ENCODE measurements at regions not wholly inside any gene's neighbourhood (a gene's known extent, or its start where the extent isn't known, plus 50 kb on each side); places are given as distances from the start of the nearest gene placed in this dataset.

DNA sequence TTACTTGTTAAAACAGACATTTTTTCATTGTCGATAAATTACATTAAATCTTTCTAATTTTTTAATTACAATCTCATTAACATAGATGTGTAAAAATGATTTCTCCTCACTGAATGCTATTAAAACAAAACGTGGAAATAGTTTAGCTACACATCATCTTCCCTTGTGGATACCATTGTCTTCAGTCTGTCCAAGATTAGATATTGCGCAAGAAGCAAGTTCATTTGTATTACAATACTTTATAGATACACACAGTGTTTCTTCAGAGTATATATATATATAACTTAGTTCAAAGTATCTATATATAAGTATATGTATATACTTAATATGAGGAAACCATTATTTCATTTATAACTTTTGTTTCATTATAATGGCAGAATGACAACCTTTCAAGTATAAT, 883.3 kb upstream of the CNTN5 start:
- TF ChIP-seq, protein P1, sequence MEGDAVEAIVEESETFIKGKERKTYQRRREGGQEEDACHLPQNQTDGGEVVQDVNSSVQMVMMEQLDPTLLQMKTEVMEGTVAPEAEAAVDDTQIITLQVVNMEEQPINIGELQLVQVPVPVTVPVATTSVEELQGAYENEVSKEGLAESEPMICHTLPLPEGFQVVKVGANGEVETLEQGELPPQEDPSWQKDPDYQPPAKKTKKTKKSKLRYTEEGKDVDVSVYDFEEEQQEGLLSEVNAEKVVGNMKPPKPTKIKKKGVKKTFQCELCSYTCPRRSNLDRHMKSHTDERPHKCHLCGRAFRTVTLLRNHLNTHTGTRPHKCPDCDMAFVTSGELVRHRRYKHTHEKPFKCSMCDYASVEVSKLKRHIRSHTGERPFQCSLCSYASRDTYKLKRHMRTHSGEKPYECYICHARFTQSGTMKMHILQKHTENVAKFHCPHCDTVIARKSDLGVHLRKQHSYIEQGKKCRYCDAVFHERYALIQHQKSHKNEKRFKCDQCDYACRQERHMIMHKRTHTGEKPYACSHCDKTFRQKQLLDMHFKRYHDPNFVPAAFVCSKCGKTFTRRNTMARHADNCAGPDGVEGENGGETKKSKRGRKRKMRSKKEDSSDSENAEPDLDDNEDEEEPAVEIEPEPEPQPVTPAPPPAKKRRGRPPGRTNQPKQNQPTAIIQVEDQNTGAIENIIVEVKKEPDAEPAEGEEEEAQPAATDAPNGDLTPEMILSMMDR (IDR thresholded peaks at IDR 0.05), result no peak
- TF ChIP-seq EZH2phosphoT487 (IDR thresholded peaks at IDR 0.05; ENCODE audit: borderline replicate concordance, low read depth), result no peak
- no peak for TF ChIP-seq SMC3 (IDR thresholded peaks at IDR 0.05; ENCODE audit: low read depth, low read length)
- TF ChIP-seq YY1 (IDR thresholded peaks at IDR 0.05; ENCODE audit: low read depth), result no peak
- TF ChIP-seq POLR2AphosphoS5 (IDR thresholded peaks at IDR 0.05; ENCODE audit: low read depth, low read length), result no peak
- TF ChIP-seq GABPA (IDR thresholded peaks at IDR 0.05; ENCODE audit: low read depth), result no peak
- TF ChIP-seq, protein P2, sequence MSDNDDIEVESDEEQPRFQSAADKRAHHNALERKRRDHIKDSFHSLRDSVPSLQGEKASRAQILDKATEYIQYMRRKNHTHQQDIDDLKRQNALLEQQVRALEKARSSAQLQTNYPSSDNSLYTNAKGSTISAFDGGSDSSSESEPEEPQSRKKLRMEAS (IDR thresholded peaks at IDR 0.05; ENCODE audit: low read depth), result no peak
- no peak for TF ChIP-seq GATA2 (CRISPR knock-in tag; IDR thresholded peaks at IDR 0.05)
- TF ChIP-seq FOXJ3 (CRISPR knock-in tag; IDR thresholded peaks at IDR 0.05), result no peak
- TF ChIP-seq SIN3A (IDR thresholded peaks at IDR 0.05; ENCODE audit: borderline replicate concordance, low read depth, low read length), result no peak
- no peak for TF ChIP-seq EP300 (IDR thresholded peaks at IDR 0.05; ENCODE audit: borderline replicate concordance in 1 of 2, low read depth in 1 of 2, low read length in 1 of 2)
- TF ChIP-seq NFIC (IDR thresholded peaks at IDR 0.05; ENCODE audit: borderline replicate concordance), result no peak
- TF ChIP-seq, protein P3, sequence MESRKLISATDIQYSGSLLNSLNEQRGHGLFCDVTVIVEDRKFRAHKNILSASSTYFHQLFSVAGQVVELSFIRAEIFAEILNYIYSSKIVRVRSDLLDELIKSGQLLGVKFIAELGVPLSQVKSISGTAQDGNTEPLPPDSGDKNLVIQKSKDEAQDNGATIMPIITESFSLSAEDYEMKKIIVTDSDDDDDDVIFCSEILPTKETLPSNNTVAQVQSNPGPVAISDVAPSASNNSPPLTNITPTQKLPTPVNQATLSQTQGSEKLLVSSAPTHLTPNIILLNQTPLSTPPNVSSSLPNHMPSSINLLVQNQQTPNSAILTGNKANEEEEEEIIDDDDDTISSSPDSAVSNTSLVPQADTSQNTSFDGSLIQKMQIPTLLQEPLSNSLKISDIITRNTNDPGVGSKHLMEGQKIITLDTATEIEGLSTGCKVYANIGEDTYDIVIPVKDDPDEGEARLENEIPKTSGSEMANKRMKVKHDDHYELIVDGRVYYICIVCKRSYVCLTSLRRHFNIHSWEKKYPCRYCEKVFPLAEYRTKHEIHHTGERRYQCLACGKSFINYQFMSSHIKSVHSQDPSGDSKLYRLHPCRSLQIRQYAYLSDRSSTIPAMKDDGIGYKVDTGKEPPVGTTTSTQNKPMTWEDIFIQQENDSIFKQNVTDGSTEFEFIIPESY (IDR thresholded peaks at IDR 0.05; ENCODE audit: borderline replicate concordance, low read depth), result no peak

Measured in SK-N-SH (cell line).